Suprapubic skin (tissue), 3 donors: ENCODE measurements at regions not wholly inside any gene's neighbourhood (a gene's known extent, or its start where the extent isn't known, plus 50 kb on each side); places are given as distances from the start of the nearest gene placed in this dataset.

Experiments
- CTCF ChIP-seq, 2 donors: fragments of 200-600 bp in 1 of 2; fragments of 450-650 bp in 1 of 2; sonication (generic) in 1 of 2; IDR thresholded peaks; one replicate each; pipeline ENCODE4 v1.5.1; 2016 to 2019; ENCODE audit warnings: antibody characterized with exemption in 2 of 2, mild to moderate bottlenecking in 1 of 2, moderate library complexity in 1 of 2
- EP300 ChIP-seq: sonication (generic); formaldehyde crosslinking; IDR thresholded peaks from one replicate; pipeline ENCODE4 v1.6.1; 2017; ENCODE audit warnings: antibody characterized with exemption
- POLR2A ChIP-seq, 2 donors: fragments of 450-650 bp; IDR thresholded peaks; one replicate each; pipeline ENCODE4 v1.6.1; 2017; ENCODE audit warnings: antibody characterized with exemption in 2 of 2, mild to moderate bottlenecking in 2 of 2, moderate library complexity in 2 of 2

- no peak for TF ChIP-seq CTCF (IDR thresholded peaks at IDR 0.05)
- no peak for TF ChIP-seq EP300
- no peak for TF ChIP-seq POLR2A (IDR thresholded peaks at IDR 0.05)
Observed at GRCh38 chr2:125861461-125861860, 794.5 kb upstream of the GYPC start.
